ENCODE measurements at regions not wholly inside any gene's neighbourhood (a gene's known extent, or its start where the extent isn't known, plus 50 kb on each side); places are given as distances from the start of the nearest gene placed in this dataset.

- Histone ChIP-seq H3K4me3 (no peak overlapping the region), H3K4me1 (no peaks in the 10 kb centered on the region), H3K27me3 (no peaks in the 10 kb centered on the region), H3K9ac (ENCODE audit: low read depth in 2 of 2, low read length in 2 of 2) (no peak overlapping the region), H3K27ac (no peak overlapping the region), H3K36me3 (no peaks in the 10 kb centered on the region), H3K9me3 (no peaks in the 10 kb centered on the region)
- TF ChIP-seq, protein P1, sequence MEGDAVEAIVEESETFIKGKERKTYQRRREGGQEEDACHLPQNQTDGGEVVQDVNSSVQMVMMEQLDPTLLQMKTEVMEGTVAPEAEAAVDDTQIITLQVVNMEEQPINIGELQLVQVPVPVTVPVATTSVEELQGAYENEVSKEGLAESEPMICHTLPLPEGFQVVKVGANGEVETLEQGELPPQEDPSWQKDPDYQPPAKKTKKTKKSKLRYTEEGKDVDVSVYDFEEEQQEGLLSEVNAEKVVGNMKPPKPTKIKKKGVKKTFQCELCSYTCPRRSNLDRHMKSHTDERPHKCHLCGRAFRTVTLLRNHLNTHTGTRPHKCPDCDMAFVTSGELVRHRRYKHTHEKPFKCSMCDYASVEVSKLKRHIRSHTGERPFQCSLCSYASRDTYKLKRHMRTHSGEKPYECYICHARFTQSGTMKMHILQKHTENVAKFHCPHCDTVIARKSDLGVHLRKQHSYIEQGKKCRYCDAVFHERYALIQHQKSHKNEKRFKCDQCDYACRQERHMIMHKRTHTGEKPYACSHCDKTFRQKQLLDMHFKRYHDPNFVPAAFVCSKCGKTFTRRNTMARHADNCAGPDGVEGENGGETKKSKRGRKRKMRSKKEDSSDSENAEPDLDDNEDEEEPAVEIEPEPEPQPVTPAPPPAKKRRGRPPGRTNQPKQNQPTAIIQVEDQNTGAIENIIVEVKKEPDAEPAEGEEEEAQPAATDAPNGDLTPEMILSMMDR (IDR thresholded peaks at IDR 0.05) = no peak
- intact Hi-C loops (cut with DNase I) = no loop called here
- no peak for DNase-seq
Measured at GRCh38 chr3:139732729-139733128, 55.0 kb upstream of the NMNAT3 start.

GRCh38 chr3:139729300-139729699, 51.5 kb upstream of the NMNAT3 start:
- H3K4me3 ChIP-seq = no peak overlapping the region
- no peaks in the 10 kb centered on the region for H3K4me1 ChIP-seq
- H3K36me3 ChIP-seq = no peaks in the 10 kb centered on the region
- H3K27me3 ChIP-seq = no peaks in the 10 kb centered on the region
- DNase-seq = no peak
- intact Hi-C loops (cut with DNase I) = no loop called here
- no peak overlapping the region for H3K27ac ChIP-seq
- TF ChIP-seq, protein P1 (IDR thresholded peaks at IDR 0.05) = no peak
- H3K9ac ChIP-seq (ENCODE audit: low read depth in 2 of 2, low read length in 2 of 2) = no peak overlapping the region
- H3K9me3 ChIP-seq = no peaks in the 10 kb centered on the region

- no peaks in the 10 kb centered on the region for H3K36me3 ChIP-seq
- DNase-seq = no peak
- TF ChIP-seq, protein P1 (IDR thresholded peaks at IDR 0.05) = no peak
- intact Hi-C loops (cut with DNase I) = no loop called here
- H3K9ac ChIP-seq (ENCODE audit: low read depth in 2 of 2, low read length in 2 of 2) = no peak overlapping the region
- H3K4me3 ChIP-seq = no peak overlapping the region
- H3K4me1 ChIP-seq = no peaks in the 10 kb centered on the region
- no peaks in the 10 kb centered on the region for H3K9me3 ChIP-seq
- H3K27ac ChIP-seq = no peak overlapping the region
- H3K27me3 ChIP-seq = no peaks in the 10 kb centered on the region
Measured at GRCh38 chr3:139728414-139728813, 50.6 kb upstream of the NMNAT3 start.

Measured in colonic mucosa (tissue), 4 donors.